ENCODE measurements at regions not wholly inside any gene's neighbourhood (a gene's known extent, or its start where the extent isn't known, plus 50 kb on each side); places are given as distances from the start of the nearest gene placed in this dataset.
A peak's percentile ranks its signal among the peaks of the same experiment; 100 is the strongest.

GRCh38 chr16:73886426-73886825 lies 410.2 kb upstream of the PSMD7 start:
- no peak for DNase-seq

GRCh38 chr16:73885319-73885718 lies 411.3 kb upstream of the PSMD7 start:
- DNase-seq = no peak

- DNase-seq = no peak
These were observed 412.8 kb upstream of the PSMD7 start for GRCh38 chr16:73883841-73884240.

- DNase-seq = no peak
These were observed 413.5 kb upstream of the PSMD7 start for GRCh38 chr16:73883126-73883525.

GRCh38 chr16:73882651-73883050 lies 414.0 kb upstream of the PSMD7 start:
- DNase-seq = no peak

- DNase-seq = no peak
These were observed 414.6 kb upstream of the PSMD7 start for GRCh38 chr16:73882033-73882432.

- DNase-seq = no peak
These were observed 417.0 kb upstream of the PSMD7 start for GRCh38 chr16:73879621-73880020.

GRCh38 chr16:73878611-73879010 lies 418.0 kb upstream of the PSMD7 start:
- peak; percentile 67 for DNase-seq

GRCh38 chr16:73877150-73877549 lies 419.5 kb upstream of the PSMD7 start:
- no peak for DNase-seq

GRCh38 chr16:73875996-73876690 lies 420.5 kb upstream of the PSMD7 start:
- DNase-seq = no peak

GRCh38 chr16:73874324-73874723 lies 422.3 kb upstream of the PSMD7 start:
- DNase-seq = no peak

- no peak for DNase-seq
These were observed 423.0 kb upstream of the PSMD7 start for GRCh38 chr16:73873643-73874042.

- DNase-seq = no peak
These were observed 423.8 kb upstream of the PSMD7 start for GRCh38 chr16:73872856-73873255.

- DNase-seq = no peak
These were observed 425.4 kb upstream of the PSMD7 start for GRCh38 chr16:73871088-73871733.

- DNase-seq = no peak
These were observed 427.5 kb upstream of the PSMD7 start for GRCh38 chr16:73869126-73869525.

- DNase-seq = no peak
These were observed 431.7 kb upstream of the PSMD7 start for GRCh38 chr16:73864868-73865267.

- no peak for DNase-seq
These were observed 438.3 kb upstream of the PSMD7 start for GRCh38 chr16:73858326-73858725.

GRCh38 chr16:73853968-73854367 lies 442.6 kb upstream of the PSMD7 start:
- DNase-seq = no peak

GRCh38 chr16:73852561-73852960 lies 444.1 kb upstream of the PSMD7 start:
- DNase-seq = no peak

- DNase-seq = no peak
These were observed 447.6 kb upstream of the PSMD7 start for GRCh38 chr16:73848993-73849392.

- no peak for DNase-seq
These were observed 449.5 kb upstream of the PSMD7 start for GRCh38 chr16:73847090-73847489.

GRCh38 chr16:73846356-73846755 lies 450.3 kb upstream of the PSMD7 start:
- DNase-seq = peak; percentile 33

- DNase-seq = peak; percentile 35
These were observed 450.6 kb upstream of the PSMD7 start for GRCh38 chr16:73846007-73846330.
